SU-DHL-6 (cell line): ENCODE measurements at regions not wholly inside any gene's neighbourhood (a gene's known extent, or its start where the extent isn't known, plus 50 kb on each side); places are given as distances from the start of the nearest gene placed in this dataset.

Experiments used
- H2AFZ ChIP-seq: fragments of 200-600 bp; sonication (generic); 2 replicates; pipeline ENCODE4 v1.6.1; 2014; ENCODE audit warnings: low read depth, mild to moderate bottlenecking, moderate library complexity, mixed read lengths, antibody characterized with exemption, low read length; ENCODE audit not compliant: severe bottlenecking
- H3F3A ChIP-seq: fragments of 200-600 bp; shearing (Covaris generic); 2 replicates; pipeline ENCODE4 v1.6.0; 2016; ENCODE audit warnings: antibody characterized with exemption, mild to moderate bottlenecking; ENCODE audit not compliant: insufficient read depth
- H3K27ac ChIP-seq: fragments of 200-600 bp; sonication (generic); 2 replicates; pipeline ENCODE4 v1.5.1; 2016; ENCODE audit warnings: low read depth, mild to moderate bottlenecking, low read length, moderate library complexity, mixed read lengths
- H3K27me3 ChIP-seq: fragments of 200-600 bp; sonication (generic), shearing (Covaris generic); 2 replicates; pipeline ENCODE4 v1.6.0; 2014; ENCODE audit warnings: mild to moderate bottlenecking, low read length
- H3K36me3 ChIP-seq: fragments of 200-600 bp; sonication (generic); 2 replicates; pipeline ENCODE4 v1.6.1; 2014; ENCODE audit warnings: mild to moderate bottlenecking, low read length, mixed read lengths
- H3K4me2 ChIP-seq: fragments of 300-600, 200-600 bp; shearing (Covaris generic), sonication (generic); 2 replicates; pipeline ENCODE4 v1.6.0; 2014; ENCODE audit warnings: low read length, low read depth, mild to moderate bottlenecking; ENCODE audit not compliant: poor library complexity, severe bottlenecking
- H3K4me3 ChIP-seq: fragments of 200-600 bp; sonication (generic); 2 replicates; pipeline ENCODE4 v1.5.1; 2014; ENCODE audit warnings: antibody characterized with exemption, low read length, mild to moderate bottlenecking, mixed read lengths; ENCODE audit not compliant: insufficient read depth, poor library complexity, severe bottlenecking
- H3K79me2 ChIP-seq: fragments of 200-600 bp; sonication (generic); 2 replicates; pipeline ENCODE4 v1.6.1; 2014; ENCODE audit warnings: mild to moderate bottlenecking, low read length, moderate library complexity; ENCODE audit not compliant: insufficient read depth
- H3K9ac ChIP-seq: fragments of 200-600 bp; sonication (generic); 2 replicates; pipeline ENCODE4 v1.7.0; 2014; ENCODE audit warnings: mild to moderate bottlenecking, low read length
- H3K9me2 ChIP-seq: fragments of 200-600 bp; sonication (generic); replicated peaks from 2 replicates; pipeline ENCODE4 v1.6.1; 2014; ENCODE audit warnings: low read length; ENCODE audit not compliant: insufficient read depth
- H3K9me3 ChIP-seq: fragments of 200-600 bp; sonication (generic); 2 replicates; pipeline ENCODE4 v1.6.1; 2014; ENCODE audit warnings: low read length, mixed read lengths; ENCODE audit not compliant: insufficient read depth
- H4K20me1 ChIP-seq: fragments of 200-600 bp; sonication (generic); 2 replicates; pipeline ENCODE4 v1.6.1; 2014; ENCODE audit warnings: low read depth, mild to moderate bottlenecking, antibody characterized with exemption, low read length, moderate library complexity, mixed read lengths
- CTCF ChIP-seq: fragments of 200-600 bp; sonication (generic); IDR thresholded peaks from one replicate; pipeline ENCODE4 v1.5.1; 2017; ENCODE audit warnings: antibody characterized with exemption, mild to moderate bottlenecking, low read length, moderate library complexity; ENCODE audit not compliant: insufficient read depth, poor library complexity, severe bottlenecking
- EZH2phosphoT487 ChIP-seq: fragments of 200-600 bp; sonication (generic), shearing (Covaris generic); conservative IDR thresholded peaks from 2 replicates; pipeline ENCODE4 v1.6.1; 2018; ENCODE audit warnings: mild to moderate bottlenecking, antibody characterized with exemption, low read length, moderate library complexity, mixed read lengths

- H3K9me3 ChIP-seq: no peaks in the 10 kb centered on the region
- TF ChIP-seq CTCF: no peak
- no peak for TF ChIP-seq EZH2phosphoT487
- no peaks in the 10 kb centered on the region for H3K36me3 ChIP-seq
- H3K4me3 ChIP-seq: no peak overlapping the region
- H3K27me3 ChIP-seq: no peaks in the 10 kb centered on the region
- H2AFZ ChIP-seq: no peak overlapping the region
- H3K9ac ChIP-seq: no peak overlapping the region
- H3K27ac ChIP-seq: no peak overlapping the region
- H3K9me2 ChIP-seq: no peaks in the 10 kb centered on the region
- H3K4me2 ChIP-seq: no peak overlapping the region
- no peaks in the 10 kb centered on the region for H3F3A ChIP-seq
- H4K20me1 ChIP-seq: no peaks in the 10 kb centered on the region
- no peaks in the 10 kb centered on the region for H3K79me2 ChIP-seq
These were observed 71.7 kb downstream of the TOMM20 start for GRCh38 chr1:235056937-235057336.

GRCh38 chr1:235054936-235055335 lies 73.7 kb downstream of the TOMM20 start:
- H4K20me1 ChIP-seq: no peaks in the 10 kb centered on the region
- no peak overlapping the region for H3K27ac ChIP-seq
- no peak overlapping the region for H3K4me3 ChIP-seq
- H3F3A ChIP-seq: no peaks in the 10 kb centered on the region
- H3K27me3 ChIP-seq: no peaks in the 10 kb centered on the region
- no peak overlapping the region for H3K4me2 ChIP-seq
- H3K79me2 ChIP-seq: no peaks in the 10 kb centered on the region
- H3K36me3 ChIP-seq: no peaks in the 10 kb centered on the region
- H3K9me2 ChIP-seq: no peaks in the 10 kb centered on the region
- no peak overlapping the region for H2AFZ ChIP-seq
- no peak overlapping the region for H3K9ac ChIP-seq
- TF ChIP-seq CTCF: no peak
- no peak for TF ChIP-seq EZH2phosphoT487
- H3K9me3 ChIP-seq: no peaks in the 10 kb centered on the region

DNA sequence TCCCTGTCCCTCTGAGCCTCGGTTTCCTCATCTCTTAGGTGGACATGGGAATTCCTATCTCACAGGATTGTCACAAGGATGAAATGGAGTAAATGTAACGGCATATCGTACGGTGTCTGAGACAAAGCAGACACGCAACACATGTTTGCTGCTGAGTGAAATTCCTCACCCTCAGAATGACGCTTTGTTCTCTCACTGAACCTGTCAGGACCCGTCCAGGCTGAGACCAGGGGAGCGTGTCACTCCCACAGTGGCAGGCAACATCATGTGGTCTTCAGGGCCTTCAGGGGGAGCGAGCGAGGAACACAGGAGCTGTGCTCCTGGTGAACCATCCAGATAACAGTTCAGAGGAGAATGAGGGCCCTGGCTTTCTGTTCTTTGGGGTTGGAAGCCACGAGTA lies 74.2 kb downstream of the TOMM20 start:
- H2AFZ ChIP-seq: no peak overlapping the region
- H3K79me2 ChIP-seq: no peaks in the 10 kb centered on the region
- H3K27me3 ChIP-seq: no peaks in the 10 kb centered on the region
- no peak overlapping the region for H3K9ac ChIP-seq
- H3F3A ChIP-seq: no peaks in the 10 kb centered on the region
- no peaks in the 10 kb centered on the region for H3K9me3 ChIP-seq
- no peaks in the 10 kb centered on the region for H4K20me1 ChIP-seq
- no peaks in the 10 kb centered on the region for H3K36me3 ChIP-seq
- TF ChIP-seq CTCF (no peak), EZH2phosphoT487 (no peak)
- H3K4me2 ChIP-seq: no peak overlapping the region
- H3K27ac ChIP-seq: no peak overlapping the region
- H3K9me2 ChIP-seq: no peaks in the 10 kb centered on the region
- no peak overlapping the region for H3K4me3 ChIP-seq
